ENCODE measurements at regions not wholly inside any gene's neighbourhood (a gene's known extent, or its start where the extent isn't known, plus 50 kb on each side); places are given as distances from the start of the nearest gene placed in this dataset.

DNA sequence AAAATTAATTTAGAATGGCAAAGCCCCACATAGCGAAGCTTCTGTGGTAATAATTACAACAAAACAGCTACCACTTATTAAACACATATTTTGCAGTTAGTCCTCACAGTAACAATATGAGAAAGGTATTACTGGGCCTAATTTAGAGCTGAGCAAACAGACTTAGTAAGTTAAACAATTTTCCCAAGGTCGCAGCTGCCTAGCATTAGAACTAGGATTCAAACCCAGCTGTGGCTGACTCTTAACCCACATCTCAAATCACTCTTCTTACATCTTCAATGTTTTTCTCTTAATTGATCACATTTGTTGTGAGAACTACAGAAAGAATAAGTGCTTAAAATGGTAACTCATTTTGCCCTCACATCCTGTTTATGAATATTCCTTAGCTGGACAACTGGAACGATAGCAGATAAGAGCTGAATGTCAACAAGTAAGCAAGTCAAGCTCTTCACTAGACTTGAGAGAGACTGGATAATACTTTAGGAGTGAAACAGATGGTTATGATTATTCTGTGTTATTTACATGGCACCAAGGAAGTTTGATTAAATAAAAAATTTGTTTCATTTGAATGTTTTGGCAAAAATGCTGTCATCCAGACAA lies 59.4 kb upstream of the TMEM17 start:
- no peak for DNase-seq (ENCODE audit: low read depth)

DNA sequence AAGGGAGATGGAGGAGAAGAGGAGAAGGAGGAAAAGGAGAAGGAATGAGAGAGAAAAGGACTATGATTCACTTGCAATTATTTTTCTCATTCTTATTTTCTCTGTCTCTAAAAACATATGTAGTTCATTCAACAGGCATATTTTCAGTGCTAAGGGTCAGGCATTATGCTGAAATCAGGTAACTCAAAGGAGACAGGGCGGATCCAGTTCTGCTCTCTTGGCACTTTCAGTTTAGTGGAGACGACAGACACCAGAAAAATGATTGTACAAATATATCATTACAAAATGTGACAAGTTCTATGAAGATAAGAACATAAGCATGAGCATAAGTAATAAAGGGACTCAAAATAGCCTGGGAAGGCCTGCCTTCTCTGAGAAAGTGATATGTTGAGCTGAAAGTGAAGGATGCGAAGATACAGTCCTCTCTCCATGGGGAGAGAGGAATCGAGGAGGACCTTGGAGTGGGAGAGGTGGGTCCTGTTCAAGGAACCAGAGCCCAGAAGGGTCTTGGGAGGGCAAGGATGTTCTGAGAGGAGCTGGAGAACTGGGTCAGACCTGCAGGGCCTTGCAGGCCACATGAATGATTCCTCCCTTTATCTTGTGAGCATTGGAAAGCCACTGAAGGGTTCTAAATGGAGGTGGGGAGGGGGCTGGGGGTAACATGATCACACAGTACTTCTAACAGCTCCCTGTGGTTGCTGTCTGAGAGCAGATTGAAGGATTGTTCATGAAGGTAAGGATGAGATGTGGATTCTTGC lies 58.6 kb upstream of the TMEM17 start:
- DNase-seq (ENCODE audit: low read depth), result no peak

DNA sequence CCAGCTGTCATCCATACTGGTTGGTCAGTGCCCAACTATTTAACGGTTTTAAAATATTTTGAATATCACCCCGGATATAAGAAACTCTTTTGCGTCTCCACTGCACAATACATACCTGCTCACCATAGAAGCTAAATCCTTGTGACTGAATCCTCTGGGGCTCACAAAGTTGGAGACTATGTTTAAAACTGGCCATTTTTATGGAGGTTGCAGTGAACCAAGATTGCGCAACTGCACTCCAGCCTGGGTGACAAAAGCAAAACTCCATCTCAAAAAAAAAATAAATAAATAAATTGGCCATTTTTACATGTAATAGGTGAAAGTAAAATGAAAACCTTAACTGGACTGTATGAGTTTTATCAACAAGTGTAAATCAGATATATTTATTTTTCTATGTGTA lies 55.6 kb upstream of the TMEM17 start:
- DNase-seq (ENCODE audit: low read depth), result no peak

DNA sequence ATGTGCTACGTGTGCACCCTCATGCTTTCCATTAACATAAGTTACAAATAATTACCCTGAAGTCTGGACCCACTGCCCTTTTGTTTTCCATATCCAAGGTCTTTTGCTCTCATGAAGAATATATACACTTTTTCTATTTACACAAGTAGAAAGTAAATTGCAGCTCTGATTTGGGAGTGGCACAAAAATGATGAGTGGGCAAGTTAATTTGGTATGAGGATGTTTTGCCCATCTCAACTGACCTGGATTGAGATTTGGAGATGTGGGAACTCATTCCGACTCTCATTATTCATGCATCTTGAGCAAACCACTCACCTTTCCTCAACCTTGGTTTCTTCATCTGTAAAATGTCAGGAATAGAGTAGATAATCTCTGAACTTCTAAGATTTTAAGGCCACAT lies 53.6 kb upstream of the TMEM17 start:
- no peak for DNase-seq (ENCODE audit: low read depth)

DNA sequence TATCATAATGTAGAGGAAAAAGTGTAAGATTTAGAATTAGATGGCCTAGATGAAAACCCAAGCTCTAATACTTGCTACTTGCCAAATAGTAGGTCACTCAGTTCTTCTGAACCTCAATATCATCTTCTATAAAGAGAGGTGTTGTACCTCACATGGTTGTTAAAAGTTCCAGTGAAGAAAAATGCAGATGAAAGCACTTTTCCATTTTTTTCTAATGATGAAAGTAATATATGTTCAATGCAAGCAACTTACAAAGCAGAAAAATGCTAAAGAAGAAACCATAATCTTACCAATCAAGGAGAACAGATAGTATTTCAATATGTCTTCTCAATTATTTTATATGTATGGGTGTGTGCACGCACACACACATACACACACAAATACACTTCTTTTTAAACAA lies 52.7 kb upstream of the TMEM17 start:
- no peak for DNase-seq (ENCODE audit: low read depth)

DNA sequence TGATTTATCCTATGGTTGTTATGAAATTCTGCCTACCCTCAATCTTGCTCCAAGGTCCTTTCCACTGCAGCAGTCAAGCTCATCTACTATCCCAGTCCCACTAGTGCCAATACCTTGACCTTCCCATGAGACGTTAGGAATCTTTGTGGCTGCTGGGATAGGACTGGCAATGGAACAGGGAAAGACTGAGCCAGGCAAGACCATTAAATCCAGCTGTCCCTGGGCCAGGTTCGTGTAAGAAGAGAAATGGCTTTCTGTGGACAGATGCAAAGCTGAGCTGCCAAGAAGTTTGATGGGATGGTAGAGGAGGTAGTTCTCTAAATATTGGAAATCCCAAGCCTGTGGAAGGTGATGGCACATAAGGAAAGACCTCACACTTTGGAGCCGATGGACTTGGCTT lies 50.1 kb upstream of the TMEM17 start:
- no peak for DNase-seq (ENCODE audit: low read depth)
